Osteoblast (primary cell): ENCODE measurements at regions not wholly inside any gene's neighbourhood (a gene's known extent, or its start where the extent isn't known, plus 50 kb on each side); places are given as distances from the start of the nearest gene placed in this dataset.

Source experiments
- DNase-seq: peaks from one replicate; pipeline ENCODE4 v3.0.0; 2011; ENCODE audit warnings: low spot score, mixed read lengths; ENCODE audit not compliant: insufficient read length; ENCODE audit errors: missing footprints
- H2AFZ ChIP-seq: 2 replicates; pipeline ENCODE4 v1.6.0; 2011; ENCODE audit warnings: mild to moderate bottlenecking, low read length
- H3K27ac ChIP-seq: 2 replicates; pipeline ENCODE4 v1.5.1; 2011; ENCODE audit warnings: mild to moderate bottlenecking, low read depth, low read length, moderate library complexity
- H3K27me3 ChIP-seq: 2 replicates; pipeline ENCODE4 v1.6.0; 2012; ENCODE audit warnings: mild to moderate bottlenecking, control low read depth, inconsistent platforms, low read length, moderate library complexity; ENCODE audit not compliant: insufficient read depth
- H3K36me3 ChIP-seq: 2 replicates; pipeline ENCODE4 v1.5.1; 2011; ENCODE audit warnings: mild to moderate bottlenecking, low read length, control low read depth, moderate library complexity; ENCODE audit not compliant: insufficient read depth
- H3K4me1 ChIP-seq: 2 replicates; pipeline ENCODE4 v1.5.1; 2011; ENCODE audit warnings: mild to moderate bottlenecking, low read length, control low read depth, moderate library complexity; ENCODE audit not compliant: insufficient read depth
- H3K4me2 ChIP-seq: 2 replicates; pipeline ENCODE4 v1.6.0; 2011; ENCODE audit warnings: mild to moderate bottlenecking, low read length; ENCODE audit not compliant: insufficient read depth
- H3K4me3 ChIP-seq: fragments of 200-600 bp; sonication (generic); 3 replicates; pipeline ENCODE4 v1.5.1; 2012; ENCODE audit warnings: mild to moderate bottlenecking, low read length, inconsistent platforms; ENCODE audit not compliant: insufficient read depth
- H3K79me2 ChIP-seq: 2 replicates; pipeline ENCODE4 v1.6.0; 2012; ENCODE audit warnings: mild to moderate bottlenecking, low read length, control low read depth, inconsistent platforms; ENCODE audit not compliant: insufficient read depth
- H3K9me3 ChIP-seq: 2 replicates; pipeline ENCODE4 v1.5.1; 2011; ENCODE audit warnings: low read depth, low read length, control low read depth
- H4K20me1 ChIP-seq: 2 replicates; pipeline ENCODE4 v1.6.0; 2012; ENCODE audit warnings: mild to moderate bottlenecking, low read length, control low read depth; ENCODE audit not compliant: insufficient read depth
- TF ChIP-seq, protein P1 (sequence below): IDR thresholded peaks from 2 replicates; pipeline ENCODE4 v1.5.1; 2011; ENCODE audit warnings: mild to moderate bottlenecking, low read depth, low read length, moderate library complexity; ENCODE audit errors: extremely low read depth

DNA sequence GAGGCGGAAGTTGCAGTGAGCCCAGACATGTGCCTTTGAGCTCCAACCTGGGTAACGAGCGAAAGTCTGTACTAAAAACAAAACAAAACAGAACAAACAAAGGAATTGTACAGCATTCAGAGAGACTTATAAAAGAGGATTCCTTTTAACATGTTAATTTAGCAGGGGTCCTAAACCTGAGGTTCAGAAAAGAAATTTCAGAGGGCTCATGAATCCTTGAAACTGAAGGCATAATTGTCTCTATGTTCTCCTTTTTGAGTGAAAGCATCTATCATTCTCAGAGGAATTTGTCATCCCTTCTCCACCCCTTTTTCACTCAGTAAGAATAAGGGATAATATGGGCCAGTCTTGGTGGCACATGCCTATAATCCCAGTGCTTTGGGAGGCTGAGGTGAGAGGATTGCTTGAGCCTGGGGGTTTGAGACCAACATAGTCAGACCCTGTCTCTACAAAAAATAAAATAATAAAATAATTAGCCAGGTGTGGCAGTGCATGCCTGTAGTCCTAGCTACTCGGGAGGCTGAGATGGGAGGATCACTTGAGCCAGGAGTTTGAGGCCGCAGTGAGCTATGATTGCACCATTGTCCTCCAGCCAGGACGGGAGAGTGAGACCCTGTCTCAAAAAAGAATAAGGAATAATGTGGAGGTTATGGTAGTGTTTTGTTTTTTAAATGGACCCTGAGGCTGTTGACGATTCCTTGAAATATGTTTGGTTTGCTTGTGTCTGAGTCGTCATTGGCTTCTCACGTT, 309.1 kb upstream of the C2CD4B start:
- Histone ChIP-seq H3K9me3 (no peaks in the 10 kb centered on the region), H4K20me1 (no peaks in the 10 kb centered on the region), H3K4me1 (peaks cover 38% of the 10 kb centered on the region), H2AFZ (no peak overlapping the region), H3K4me2 (no peak overlapping the region), H3K4me3 (no peak overlapping the region), H3K36me3 (no peaks in the 10 kb centered on the region), H3K27ac (no peak overlapping the region), H3K79me2 (peaks cover 18% of the 10 kb centered on the region), H3K27me3 (no peaks in the 10 kb centered on the region)
- TF ChIP-seq, protein P1, sequence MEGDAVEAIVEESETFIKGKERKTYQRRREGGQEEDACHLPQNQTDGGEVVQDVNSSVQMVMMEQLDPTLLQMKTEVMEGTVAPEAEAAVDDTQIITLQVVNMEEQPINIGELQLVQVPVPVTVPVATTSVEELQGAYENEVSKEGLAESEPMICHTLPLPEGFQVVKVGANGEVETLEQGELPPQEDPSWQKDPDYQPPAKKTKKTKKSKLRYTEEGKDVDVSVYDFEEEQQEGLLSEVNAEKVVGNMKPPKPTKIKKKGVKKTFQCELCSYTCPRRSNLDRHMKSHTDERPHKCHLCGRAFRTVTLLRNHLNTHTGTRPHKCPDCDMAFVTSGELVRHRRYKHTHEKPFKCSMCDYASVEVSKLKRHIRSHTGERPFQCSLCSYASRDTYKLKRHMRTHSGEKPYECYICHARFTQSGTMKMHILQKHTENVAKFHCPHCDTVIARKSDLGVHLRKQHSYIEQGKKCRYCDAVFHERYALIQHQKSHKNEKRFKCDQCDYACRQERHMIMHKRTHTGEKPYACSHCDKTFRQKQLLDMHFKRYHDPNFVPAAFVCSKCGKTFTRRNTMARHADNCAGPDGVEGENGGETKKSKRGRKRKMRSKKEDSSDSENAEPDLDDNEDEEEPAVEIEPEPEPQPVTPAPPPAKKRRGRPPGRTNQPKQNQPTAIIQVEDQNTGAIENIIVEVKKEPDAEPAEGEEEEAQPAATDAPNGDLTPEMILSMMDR: no peak
- DNase-seq: no peak

- Histone ChIP-seq H3K27ac (no peak overlapping the region), H3K27me3 (no peaks in the 10 kb centered on the region), H3K36me3 (no peaks in the 10 kb centered on the region), H3K4me3 (no peak overlapping the region), H2AFZ (no peak overlapping the region), H3K4me1 (peaks cover 32% of the 10 kb centered on the region), H3K4me2 (no peak overlapping the region), H4K20me1 (no peaks in the 10 kb centered on the region), H3K79me2 (peaks cover 18% of the 10 kb centered on the region), H3K9me3 (no peaks in the 10 kb centered on the region)
- TF ChIP-seq, protein P1: no peak
- no peak for DNase-seq
These were observed 309.7 kb upstream of the C2CD4B start for GRCh38 chr15:62474771-62475124.

DNA sequence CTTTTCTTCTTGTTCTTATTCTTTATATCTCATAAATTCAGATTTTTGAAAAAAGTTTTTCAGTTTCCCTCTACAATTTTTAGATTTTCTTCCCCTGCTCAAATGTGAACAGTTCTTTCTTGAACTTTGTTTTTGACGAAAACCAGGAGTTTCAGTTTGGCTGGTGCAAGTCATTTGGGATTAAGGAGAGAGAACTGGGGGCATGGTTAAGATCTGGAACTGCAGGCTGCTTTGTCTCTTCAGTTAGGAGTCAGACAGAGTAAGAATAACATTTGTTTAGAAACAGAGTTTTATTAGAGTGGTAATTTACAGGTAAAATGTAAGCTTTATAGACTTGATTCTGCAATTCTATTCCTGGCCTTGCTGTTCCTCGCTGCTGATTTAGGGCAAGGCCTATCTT, 310.5 kb upstream of the C2CD4B start:
- no peak for DNase-seq

GRCh38 chr15:62476163-62476562, 311.1 kb upstream of the C2CD4B start:
- TF ChIP-seq, protein P1: no peak
- no peaks in the 10 kb centered on the region for H3K27me3 ChIP-seq
- H3K79me2 ChIP-seq: peaks cover 18% of the 10 kb centered on the region
- no peaks in the 10 kb centered on the region for H3K9me3 ChIP-seq
- H2AFZ ChIP-seq: no peak overlapping the region
- H3K27ac ChIP-seq: no peak overlapping the region
- no peak overlapping the region for H3K4me2 ChIP-seq
- peaks cover 18% of the 10 kb centered on the region for H3K4me1 ChIP-seq
- H3K4me3 ChIP-seq: no peak overlapping the region
- no peaks in the 10 kb centered on the region for H4K20me1 ChIP-seq
- no peak for DNase-seq
- no peaks in the 10 kb centered on the region for H3K36me3 ChIP-seq

More for the DNA sequence above, 310.5 kb upstream of the C2CD4B start:
- no peak overlapping the region for H2AFZ ChIP-seq
- H3K4me3 ChIP-seq: no peak overlapping the region
- H3K27me3 ChIP-seq: no peaks in the 10 kb centered on the region
- no peaks in the 10 kb centered on the region for H3K9me3 ChIP-seq
- H3K4me2 ChIP-seq: no peak overlapping the region
- H3K4me1 ChIP-seq: peaks cover 24% of the 10 kb centered on the region
- no peak overlapping the region for H3K27ac ChIP-seq
- peaks cover 18% of the 10 kb centered on the region for H3K79me2 ChIP-seq
- H4K20me1 ChIP-seq: no peaks in the 10 kb centered on the region
- TF ChIP-seq, protein P1: no peak
- no peaks in the 10 kb centered on the region for H3K36me3 ChIP-seq
